CD14-positive monocyte (primary cell): ENCODE measurements at regions not wholly inside any gene's neighbourhood (a gene's known extent, or its start where the extent isn't known, plus 50 kb on each side); places are given as distances from the start of the nearest gene placed in this dataset.

Experiments
- DNase-seq, 3 donors: peaks; one replicate each; pipeline ENCODE4 v3.0.0-alpha.2; 2011 to 2022
- H2AFZ ChIP-seq: 2 replicates; pipeline ENCODE4 v1.6.0; 2012; ENCODE audit warnings: mild to moderate bottlenecking, low read depth, low read length, inconsistent platforms; ENCODE audit not compliant: insufficient read depth, poor library complexity, severe bottlenecking
- H3K27ac ChIP-seq, 2 donors: 1 replicate in 1 of 2; 2 replicates in 1 of 2; pipeline ENCODE4 v1.5.1; 2012 to 2013; ENCODE audit warnings: low read length in 2 of 2, control low read depth in 1 of 2, inconsistent platforms in 1 of 2, low read depth in 1 of 2, mild to moderate bottlenecking in 1 of 2
- H3K27me3 ChIP-seq, 2 donors: one replicate each; pipeline versions ENCODE4 v1.6.0 to v1.6.1; 2011 to 2013; ENCODE audit warnings: low read length in 2 of 2; ENCODE audit not compliant: control insufficient read depth in 2 of 2, insufficient read depth in 2 of 2
- H3K36me3 ChIP-seq, 2 donors: replicated peaks in 1 of 2; 1 replicate in 1 of 2; 2 replicates in 1 of 2; pipeline versions ENCODE4 v1.5.1 to v1.6.1; 2012 to 2013; ENCODE audit warnings: low read length in 2 of 2, control low read depth in 1 of 2, inconsistent platforms in 1 of 2, mild to moderate bottlenecking in 1 of 2; ENCODE audit not compliant: insufficient read depth in 2 of 2, control insufficient read depth in 1 of 2
- H3K4me1 ChIP-seq, 2 donors: 1 replicate in 1 of 2; 2 replicates in 1 of 2; pipeline versions ENCODE4 v1.5.1 to v1.6.1; 2012 to 2013; ENCODE audit warnings: low read length in 2 of 2, control low read depth in 1 of 2, inconsistent platforms in 1 of 2, mild to moderate bottlenecking in 1 of 2, moderate library complexity in 1 of 2; ENCODE audit not compliant: insufficient read depth in 2 of 2, control insufficient read depth in 1 of 2
- H3K4me2 ChIP-seq: replicated peaks from 2 replicates; pipeline ENCODE3; 2012; ENCODE audit warnings: low read length, moderate library complexity, mild to moderate bottlenecking; ENCODE audit not compliant: poor library complexity, severe bottlenecking; ENCODE audit errors: extremely low read depth
- H3K4me3 ChIP-seq, 3 experiments: fragments of 200-600 bp in 1 of 3; sonication (generic) in 1 of 3; replicated peaks in 1 of 3; 1 replicate in 2 of 3; 2 replicates in 1 of 3; pipeline ENCODE4 v1.5.1; 2011 to 2013; ENCODE audit warnings: low read length in 3 of 3, mild to moderate bottlenecking in 3 of 3, control low read depth in 2 of 3, low read depth in 2 of 3, inconsistent platforms in 1 of 3, moderate library complexity in 1 of 3
- H3K79me2 ChIP-seq: 2 replicates; pipeline ENCODE4 v1.6.0; 2012; ENCODE audit warnings: mild to moderate bottlenecking, control low read depth, inconsistent platforms, low read length, moderate library complexity; ENCODE audit not compliant: insufficient read depth
- H3K9ac ChIP-seq: 2 replicates; pipeline ENCODE4 v1.6.0; 2017; ENCODE audit warnings: low read length, mild to moderate bottlenecking; ENCODE audit not compliant: insufficient read depth, poor library complexity, severe bottlenecking
- H3K9me3 ChIP-seq, 2 donors: replicated peaks in 1 of 2; 1 replicate in 1 of 2; 2 replicates in 1 of 2; pipeline versions ENCODE4 v1.5.1 to v1.6.1; 2012 to 2013; ENCODE audit warnings: low read length in 2 of 2, control low read depth in 1 of 2; ENCODE audit not compliant: control insufficient read depth in 1 of 2, insufficient read depth in 1 of 2
- H4K20me1 ChIP-seq: 2 replicates; pipeline ENCODE4 v1.6.0; 2012; ENCODE audit warnings: mild to moderate bottlenecking, low read length, control low read depth, moderate library complexity; ENCODE audit not compliant: insufficient read depth
- H3K27ac Mint-ChIP-seq, 7 donors: one replicate each; pipeline ENCODE4 v1.8.0; 2020; ENCODE audit warnings: mild to moderate bottlenecking in 7 of 7, mixed read lengths in 7 of 7, moderate library complexity in 6 of 7, inconsistent platforms in 2 of 7
- H3K27me3 Mint-ChIP-seq, 3 donors: one replicate each; pipeline ENCODE4 v1.8.0; 2021 to 2022; ENCODE audit warnings: low read depth in 3 of 3, mild to moderate bottlenecking in 3 of 3, mixed read lengths in 3 of 3, moderate library complexity in 3 of 3, inconsistent platforms in 1 of 3
- H3K36me3 Mint-ChIP-seq, 2 donors: one replicate each; pipeline ENCODE4 v1.8.0; 2020; ENCODE audit warnings: mixed read lengths in 2 of 2, inconsistent platforms in 1 of 2, mild to moderate bottlenecking in 1 of 2
- H3K4me1 Mint-ChIP-seq: one replicate; pipeline ENCODE4 v1.8.0; 2020; ENCODE audit warnings: mild to moderate bottlenecking, mixed read lengths
- H3K4me3 Mint-ChIP-seq, 2 donors: one replicate each; pipeline ENCODE4 v1.8.0; 2020; ENCODE audit warnings: mild to moderate bottlenecking in 2 of 2, mixed read lengths in 2 of 2, moderate library complexity in 1 of 2
- H3K9me3 Mint-ChIP-seq, 7 donors: one replicate each; pipeline ENCODE4 v1.8.0; 2020 to 2022; ENCODE audit warnings: mixed read lengths in 7 of 7, mild to moderate bottlenecking in 6 of 7, moderate library complexity in 6 of 7, inconsistent platforms in 2 of 7
- CTCF ChIP-seq: fragments of 200-600 bp; IDR thresholded peaks from one replicate; pipeline ENCODE4 v1.8.0; 2022; ENCODE audit warnings: antibody characterized with exemption, mild to moderate bottlenecking
- WGBS: methylation state at CpG from one replicate; pipeline ENCODE4 v1.1.5; 2013; ENCODE audit warnings: missing lambda C conversion rate; ENCODE audit not compliant: insufficient coverage; 5-methylcytosine and 5-hydroxymethylcytosine counted together
- intact Hi-C, 2 donors: fragments of 100-400 bp; cut with micrococcal nuclease; formaldehyde crosslinking; loops; one replicate each; pipeline versions ENCODE4 v1.15.0 to v1.15.1; 2023

GRCh38 chr18:30245766-30246455 is 796.6 kb downstream of the DSC3 start:
- H2AFZ ChIP-seq: no peak overlapping the region
- H3K27ac Mint-ChIP-seq: no peak overlapping the region
- no peaks in the 10 kb centered on the region for H3K36me3 Mint-ChIP-seq

GRCh38 chr18:30234755-30235154 is 807.8 kb downstream of the DSC3 start:
- Mint-ChIP-seq H3K4me3 (no peak overlapping the region), H3K4me1 (no peaks in the 10 kb centered on the region), H3K27me3 (no peaks in the 10 kb centered on the region), H3K36me3 (no peaks in the 10 kb centered on the region), H3K9me3 (peaks cover 0 to 7% (median under 1%) of the 10 kb centered on the region in 7 donors), H3K27ac (no peak overlapping the region)
- Histone ChIP-seq H3K4me2 (no peak overlapping the region), H4K20me1 (no peaks in the 10 kb centered on the region), H3K9ac (no peak overlapping the region), H3K4me1 (no peaks in the 10 kb centered on the region), H3K79me2 (no peaks in the 10 kb centered on the region), H3K27me3 (no peaks in the 10 kb centered on the region), H3K9me3 (no peaks in the 10 kb centered on the region), H3K4me3 (no peak overlapping the region), H3K36me3 (no peaks in the 10 kb centered on the region), H3K27ac (no peak overlapping the region), H2AFZ (no peak overlapping the region)
- DNase-seq: no peak
- no peak for TF ChIP-seq CTCF
- intact Hi-C loops: no loop called here

More at GRCh38 chr18:30245766-30246455, 796.6 kb downstream of the DSC3 start:
- Mint-ChIP-seq H3K27me3 (no peaks in the 10 kb centered on the region), H3K9me3 (peaks cover 0 to 3% (median 0%) of the 10 kb centered on the region in 7 donors), H3K4me1 (no peaks in the 10 kb centered on the region), H3K4me3 (no peak overlapping the region)
- Histone ChIP-seq H3K4me2 (no peak overlapping the region), H3K9ac (no peak overlapping the region), H3K9me3 (peaks cover 0 to 2% of the 10 kb centered on the region in 2 donors), H3K4me3 (no peak overlapping the region), H3K27me3 (no peaks in the 10 kb centered on the region), H3K36me3 (no peaks in the 10 kb centered on the region), H4K20me1 (no peaks in the 10 kb centered on the region), H3K4me1 (no peaks in the 10 kb centered on the region), H3K27ac (no peak overlapping the region), H3K79me2 (no peaks in the 10 kb centered on the region)
- WGBS: no CpG with 5 or more reads among the region's 3 CpGs
- intact Hi-C loops: no loop called here
- no peak for TF ChIP-seq CTCF
- no peak for DNase-seq
